ENCODE measurements at regions not wholly inside any gene's neighbourhood (a gene's known extent, or its start where the extent isn't known, plus 50 kb on each side); places are given as distances from the start of the nearest gene placed in this dataset.

DNA sequence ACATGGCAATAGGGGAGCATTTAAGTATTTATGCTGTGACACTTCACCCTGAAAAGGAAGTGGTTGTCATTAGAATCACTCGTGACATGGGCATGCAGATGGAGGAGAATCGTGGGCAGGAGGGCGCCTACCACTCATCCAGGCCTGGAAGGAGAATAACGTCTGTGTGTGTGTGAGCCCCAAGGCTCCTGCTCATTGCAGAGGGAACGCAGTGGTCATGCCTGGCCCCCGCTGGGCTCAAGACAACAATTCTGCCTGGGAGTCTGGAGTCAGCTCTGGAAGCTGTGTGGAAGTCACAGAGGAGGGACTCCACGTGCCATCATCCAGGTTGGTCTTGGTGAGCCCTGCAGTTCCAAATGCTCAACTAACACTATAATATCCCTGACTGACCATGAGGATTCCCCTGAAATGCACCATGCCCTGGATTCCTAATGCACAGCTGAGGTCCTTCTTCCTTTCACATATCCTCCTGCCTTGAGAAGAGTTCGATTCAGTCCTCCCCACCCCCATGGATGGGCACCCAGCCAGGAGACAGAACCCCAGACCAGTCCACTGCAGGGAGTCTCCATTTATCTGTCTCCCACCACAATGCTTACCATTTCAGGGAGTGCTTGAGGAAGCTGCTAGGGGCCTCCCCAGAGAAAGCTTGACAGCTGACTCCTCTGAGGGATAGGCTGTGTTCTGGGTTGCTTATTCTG is 446.9 kb upstream of the B3GAT1 start:
- intact Hi-C loops (cut with micrococcal nuclease): no loop called here
- Histone ChIP-seq H3K4me1 (ENCODE audit: control insufficient read depth in 1 of 2, insufficient read depth in 2 of 2, low read length in 2 of 2) (no peaks in the 10 kb centered on the region), H3K27me3 (ENCODE audit: insufficient read depth, low read length) (no peaks in the 10 kb centered on the region; the same call in 1 of the 2 replicates), H3K9me2 (ENCODE audit: insufficient read depth) (no peaks in the 10 kb centered on the region), H3K27ac (ENCODE audit: low read depth, low read length) (no peak overlapping the region), H3K4me3 (replicated peaks in 1 of 2; ENCODE audit: low read depth in 1 of 2, low read length in 2 of 2) (no peak overlapping the region), H3K4me2 (ENCODE audit: low read length) (no peak overlapping the region), H2AFZ (ENCODE audit: low read depth, low read length, poor library complexity, severe bottlenecking) (no peak overlapping the region), H4K20me1 (ENCODE audit: insufficient read depth) (no peaks in the 10 kb centered on the region), H3K79me2 (ENCODE audit: insufficient read depth, low read length) (no peaks in the 10 kb centered on the region), H3K9me3 (ENCODE audit: control insufficient read depth in 1 of 2, insufficient read depth in 1 of 2, low read depth in 1 of 2, low read length in 2 of 2) (no peaks in the 10 kb centered on the region), H3K36me3 (ENCODE audit: control insufficient read depth in 1 of 2, insufficient read depth in 2 of 2, low read length in 2 of 2) (no peaks in the 10 kb centered on the region), H3K9ac (ENCODE audit: low read length) (no peak overlapping the region)
- TF ChIP-seq ZNF274 (IDR thresholded peaks at IDR 0.05; ENCODE audit: low read depth, low read length) (no peak), SRF (IDR thresholded peaks at IDR 0.05; ENCODE audit: low read depth) (no peak)
- TF ChIP-seq, protein P1, sequence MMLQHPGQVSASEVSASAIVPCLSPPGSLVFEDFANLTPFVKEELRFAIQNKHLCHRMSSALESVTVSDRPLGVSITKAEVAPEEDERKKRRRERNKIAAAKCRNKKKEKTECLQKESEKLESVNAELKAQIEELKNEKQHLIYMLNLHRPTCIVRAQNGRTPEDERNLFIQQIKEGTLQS (IDR thresholded peaks at IDR 0.05): no peak
- ATAC-seq (no peak), DNase-seq (ENCODE audit: low read depth, low spot score) (no peak)
- CTCF ChIA-PET: interaction anchor here (1.4 kb wide), 1 partner anchor 10 kb away, joined by 3 read pairs; no protein-coding TSS in a partner anchor
- RAD21 ChIA-PET (ENCODE audit: low non-redundant PET in 1 of 2, low total read pairs in 2 of 2, uncharacterized antibody in 2 of 2, unreplicated experiment in 2 of 2): no interaction called here
- POLR2A ChIA-PET: no interaction called here
- BruUV-seq (replicated peaks): no TSS peak

- no peak overlapping the region for H2AFZ ChIP-seq (ENCODE audit: low read depth, low read length, poor library complexity, severe bottlenecking)
- H3K79me2 ChIP-seq (ENCODE audit: insufficient read depth, low read length): no peaks in the 10 kb centered on the region
- POLR2A ChIA-PET: no interaction called here
- H3K4me2 ChIP-seq (ENCODE audit: low read length): no peak overlapping the region
- H4K20me1 ChIP-seq (ENCODE audit: insufficient read depth): no peaks in the 10 kb centered on the region
- BruUV-seq (replicated peaks): no TSS peak
- no peak overlapping the region for H3K27ac ChIP-seq (ENCODE audit: low read depth, low read length)
- DNase-seq (ENCODE audit: low read depth, low spot score) (no peak), ATAC-seq (no peak)
- H3K36me3 ChIP-seq (ENCODE audit: control insufficient read depth in 1 of 2, insufficient read depth in 2 of 2, low read length in 2 of 2): no peaks in the 10 kb centered on the region
- RAD21 ChIA-PET (ENCODE audit: low non-redundant PET in 1 of 2, low total read pairs in 2 of 2, uncharacterized antibody in 2 of 2, unreplicated experiment in 2 of 2): no interaction called here
- H3K9me2 ChIP-seq (ENCODE audit: insufficient read depth): no peaks in the 10 kb centered on the region
- peaks cover 4 to 10% of the 10 kb centered on the region in 2 experiments; a peak in 3 of 4 replicates for H3K4me1 ChIP-seq (ENCODE audit: control insufficient read depth in 1 of 2, insufficient read depth in 2 of 2, low read length in 2 of 2)
- no peak overlapping the region for H3K9ac ChIP-seq (ENCODE audit: low read length)
- no peaks in the 10 kb centered on the region for H3K9me3 ChIP-seq (ENCODE audit: control insufficient read depth in 1 of 2, insufficient read depth in 1 of 2, low read depth in 1 of 2, low read length in 2 of 2)
- H3K4me3 ChIP-seq (replicated peaks in 1 of 2; ENCODE audit: low read depth in 1 of 2, low read length in 2 of 2): no peak overlapping the region
- H3K27me3 ChIP-seq (ENCODE audit: insufficient read depth, low read length): no peaks in the 10 kb centered on the region; the same call in 1 of the 2 replicates
- intact Hi-C loops (cut with micrococcal nuclease): no loop called here
- CTCF ChIA-PET: no interaction called here
- TF ChIP-seq CBX3 (IDR thresholded peaks at IDR 0.05; ENCODE audit: low read depth): no peak
Observed at GRCh38 chr11:134857035-134857434, 445.0 kb upstream of the B3GAT1 start.

Data from HCT116 (cell line).